Fibroblast of mammary gland (primary cell): ENCODE measurements at regions not wholly inside any gene's neighbourhood (a gene's known extent, or its start where the extent isn't known, plus 50 kb on each side); places are given as distances from the start of the nearest gene placed in this dataset.

ENCODE experiments used
- DNase-seq: peaks from one replicate; pipeline ENCODE4 v3.0.0-alpha.2; 2010; ENCODE audit warnings: low read depth
- H3K4me3 ChIP-seq: 2 replicates; pipeline ENCODE4 v1.5.1; 2011; ENCODE audit warnings: low read depth, mild to moderate bottlenecking, low read length, moderate library complexity; ENCODE audit not compliant: control insufficient read depth
- CTCF ChIP-seq: conservative IDR thresholded peaks from 2 replicates; pipeline ENCODE4 v1.5.1; 2011; ENCODE audit warnings: low read depth, low read length, inconsistent platforms; ENCODE audit not compliant: control insufficient read depth, insufficient read depth

- no peak for TF ChIP-seq CTCF
- H3K4me3 ChIP-seq: no peak overlapping the region
- no peak for DNase-seq
Observed at GRCh38 chr2:67674668-67675067, 277.5 kb downstream of the ETAA1 start.

GRCh38 chr2:67684991-67685390, 287.9 kb downstream of the ETAA1 start:
- no peak for TF ChIP-seq CTCF
- H3K4me3 ChIP-seq: no peak overlapping the region
- no peak for DNase-seq

GRCh38 chr2:67686254-67686653, 289.1 kb downstream of the ETAA1 start:
- no peak for DNase-seq
- H3K4me3 ChIP-seq: no peak overlapping the region
- TF ChIP-seq CTCF: no peak

- H3K4me3 ChIP-seq: no peak overlapping the region
- DNase-seq: no peak
- no peak for TF ChIP-seq CTCF
Observed at GRCh38 chr2:67689186-67689585, 292.1 kb downstream of the ETAA1 start.

- no peak for DNase-seq
- no peak for TF ChIP-seq CTCF
- H3K4me3 ChIP-seq: no peak overlapping the region
Observed at GRCh38 chr2:67689651-67690050, 292.5 kb downstream of the ETAA1 start.

- DNase-seq: no peak
- no peak overlapping the region for H3K4me3 ChIP-seq
- no peak for TF ChIP-seq CTCF
Observed at GRCh38 chr2:67694445-67694844, 297.3 kb downstream of the ETAA1 start.

GRCh38 chr2:67701011-67701410, 303.9 kb downstream of the ETAA1 start:
- H3K4me3 ChIP-seq: no peak overlapping the region
- peak; percentile 41 for DNase-seq
- TF ChIP-seq CTCF: no peak
